ENCODE measurements at regions not wholly inside any gene's neighbourhood (a gene's known extent, or its start where the extent isn't known, plus 50 kb on each side); places are given as distances from the start of the nearest gene placed in this dataset.
"Not testable (repeated sequence)": the region's sequence is repeated elsewhere in the genome, so short reads cannot be mapped to it uniquely, and the experiment has no call there.

DNA sequence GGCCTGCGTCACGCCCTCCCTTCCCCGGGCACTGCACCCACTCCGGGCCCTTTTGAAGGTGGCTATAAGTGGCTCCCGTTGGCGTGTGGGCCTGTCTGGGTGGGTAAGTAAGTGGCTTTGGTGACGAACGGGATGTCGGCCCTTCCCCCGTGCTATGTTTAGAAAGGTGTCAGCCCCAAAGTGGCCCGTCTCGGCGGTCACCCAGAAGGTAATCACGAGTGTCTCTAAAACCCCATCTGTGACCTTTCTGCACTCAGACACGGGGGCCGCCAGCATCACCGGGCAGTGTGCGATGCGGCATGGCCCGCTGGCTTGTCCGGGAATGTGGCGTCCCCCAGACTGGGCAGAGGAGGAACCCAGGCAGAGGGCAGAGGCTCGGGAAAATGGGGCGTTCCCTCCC lies 88.2 kb downstream of the IRX5 start:
- H3K9me2 ChIP-seq (replicated peaks; ENCODE audit: insufficient read depth) = no peaks in the 10 kb centered on the region
- no peak overlapping the region for H3K27ac ChIP-seq
- no peak overlapping the region for H2AFZ ChIP-seq
- no peaks in the 10 kb centered on the region for H3K4me1 ChIP-seq (ENCODE audit: insufficient read depth)
- H3K4me3 ChIP-seq = no peak overlapping the region
- no peak for TF ChIP-seq EZH2phosphoT487 (IDR thresholded peaks at IDR 0.05; ENCODE audit: low read depth, severe bottlenecking, unreplicated experiment)
- TF ChIP-seq, protein P1, sequence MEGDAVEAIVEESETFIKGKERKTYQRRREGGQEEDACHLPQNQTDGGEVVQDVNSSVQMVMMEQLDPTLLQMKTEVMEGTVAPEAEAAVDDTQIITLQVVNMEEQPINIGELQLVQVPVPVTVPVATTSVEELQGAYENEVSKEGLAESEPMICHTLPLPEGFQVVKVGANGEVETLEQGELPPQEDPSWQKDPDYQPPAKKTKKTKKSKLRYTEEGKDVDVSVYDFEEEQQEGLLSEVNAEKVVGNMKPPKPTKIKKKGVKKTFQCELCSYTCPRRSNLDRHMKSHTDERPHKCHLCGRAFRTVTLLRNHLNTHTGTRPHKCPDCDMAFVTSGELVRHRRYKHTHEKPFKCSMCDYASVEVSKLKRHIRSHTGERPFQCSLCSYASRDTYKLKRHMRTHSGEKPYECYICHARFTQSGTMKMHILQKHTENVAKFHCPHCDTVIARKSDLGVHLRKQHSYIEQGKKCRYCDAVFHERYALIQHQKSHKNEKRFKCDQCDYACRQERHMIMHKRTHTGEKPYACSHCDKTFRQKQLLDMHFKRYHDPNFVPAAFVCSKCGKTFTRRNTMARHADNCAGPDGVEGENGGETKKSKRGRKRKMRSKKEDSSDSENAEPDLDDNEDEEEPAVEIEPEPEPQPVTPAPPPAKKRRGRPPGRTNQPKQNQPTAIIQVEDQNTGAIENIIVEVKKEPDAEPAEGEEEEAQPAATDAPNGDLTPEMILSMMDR (IDR thresholded peaks at IDR 0.05; ENCODE audit: poor library complexity) = no peak
- no peak for TF ChIP-seq EZH2 (IDR thresholded peaks at IDR 0.05; ENCODE audit: borderline replicate concordance)
- no peaks in the 10 kb centered on the region for H4K20me1 ChIP-seq (ENCODE audit: insufficient read depth, poor library complexity, severe bottlenecking)
- no peak overlapping the region for H3K4me2 ChIP-seq
- no peaks in the 10 kb centered on the region for H3K36me3 ChIP-seq (replicated peaks; ENCODE audit: insufficient read depth, low read depth)
- H3K27me3 ChIP-seq = no peaks in the 10 kb centered on the region
- no peak for DNase-seq (ENCODE audit: low spot score)
- no peaks in the 10 kb centered on the region for H3K9me3 ChIP-seq (ENCODE audit: low read depth)
- 97% methylated on average over 24 of the region's 24 CpGs for WGBS (ENCODE audit: low lambda C conversion rate, missing lambda C conversion rate)
- no peaks in the 10 kb centered on the region for H3K79me2 ChIP-seq

DNA sequence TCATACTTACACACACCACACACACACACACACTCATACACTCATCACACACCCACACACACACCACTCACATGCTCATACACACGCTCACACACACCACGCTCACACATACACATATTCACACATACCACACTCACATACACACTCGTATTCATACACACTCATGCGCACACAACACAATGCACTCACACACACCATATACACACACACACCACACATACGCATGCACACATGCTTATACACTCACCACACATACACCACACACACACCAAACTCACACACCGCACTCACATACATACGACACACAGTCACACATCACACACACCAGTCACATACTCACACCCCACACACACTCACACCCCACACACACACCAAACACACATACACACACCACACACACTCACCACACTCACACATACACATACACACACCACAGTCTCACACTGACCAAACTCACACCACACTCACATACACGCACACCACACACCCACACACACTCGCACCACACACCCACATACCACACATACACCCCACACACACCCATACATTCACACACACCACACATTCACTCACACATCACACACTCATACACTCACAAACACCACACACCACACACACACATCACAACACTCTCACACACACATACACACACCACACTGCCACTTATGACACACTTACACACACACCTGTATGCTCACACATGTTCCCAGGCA lies 88.9 kb downstream of the IRX5 start:
- H2AFZ ChIP-seq = no peak overlapping the region
- H4K20me1 ChIP-seq (ENCODE audit: insufficient read depth, poor library complexity, severe bottlenecking) = no peaks in the 10 kb centered on the region
- H3K9me2 ChIP-seq (replicated peaks; ENCODE audit: insufficient read depth) = no peaks in the 10 kb centered on the region
- no peaks in the 10 kb centered on the region for H3K79me2 ChIP-seq
- no peak for DNase-seq (ENCODE audit: low spot score)
- no peaks in the 10 kb centered on the region for H3K9me3 ChIP-seq (ENCODE audit: low read depth)
- no peak overlapping the region for H3K4me3 ChIP-seq
- no peaks in the 10 kb centered on the region for H3K36me3 ChIP-seq (replicated peaks; ENCODE audit: insufficient read depth, low read depth)
- 97% methylated on average over 9 of the region's 9 CpGs for WGBS (ENCODE audit: low lambda C conversion rate, missing lambda C conversion rate)
- H3K27ac ChIP-seq = no peak overlapping the region
- no peak overlapping the region for H3K4me2 ChIP-seq
- TF ChIP-seq EZH2 (IDR thresholded peaks at IDR 0.05; ENCODE audit: borderline replicate concordance) = no peak
- TF ChIP-seq, protein P1 (IDR thresholded peaks at IDR 0.05; ENCODE audit: poor library complexity) = no peak
- no peak for TF ChIP-seq EZH2phosphoT487 (IDR thresholded peaks at IDR 0.05; ENCODE audit: low read depth, severe bottlenecking, unreplicated experiment)
- no peaks in the 10 kb centered on the region for H3K27me3 ChIP-seq
- no peaks in the 10 kb centered on the region for H3K4me1 ChIP-seq (ENCODE audit: insufficient read depth)

DNA sequence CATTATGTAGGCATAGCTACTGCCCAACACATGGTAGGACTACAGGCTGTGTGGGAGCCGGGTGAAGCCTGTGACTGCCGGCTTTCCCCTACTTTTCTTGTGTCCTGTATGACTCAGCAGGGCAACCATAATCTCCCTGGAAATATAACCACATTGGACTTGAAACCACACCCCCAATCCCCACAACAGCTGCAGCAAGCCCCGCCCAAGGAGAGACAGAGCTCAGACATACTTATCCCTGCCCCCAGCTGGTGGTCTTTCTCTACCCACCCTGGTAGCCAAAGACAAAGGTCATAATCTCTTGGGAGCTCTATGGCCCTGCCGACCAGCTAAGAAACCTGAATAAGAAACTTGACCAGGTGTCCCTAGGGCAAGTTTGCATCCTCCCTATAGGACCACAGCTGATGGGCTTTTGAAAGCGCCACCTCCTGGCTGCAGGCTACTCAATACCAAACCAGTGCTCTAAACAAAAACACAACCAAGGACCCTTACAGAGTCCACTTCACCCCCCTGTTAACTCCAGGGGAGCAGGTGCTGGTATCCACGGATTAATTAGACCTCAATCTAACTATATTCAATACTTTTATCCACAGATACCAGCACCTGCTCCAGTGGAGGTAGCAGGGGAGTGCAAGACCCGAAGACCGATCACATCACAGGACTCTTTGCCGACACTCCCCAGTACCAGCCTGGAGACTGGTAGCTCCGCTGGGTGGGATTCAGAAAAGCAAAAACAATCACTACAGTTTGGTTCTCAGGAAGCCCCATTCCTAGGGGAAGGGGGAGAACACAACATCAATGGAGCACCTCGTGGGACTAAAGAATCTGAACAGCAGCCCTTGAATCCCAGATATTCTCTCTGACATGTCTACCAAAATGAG lies 91.2 kb downstream of the IRX5 start:
- H3K4me1 ChIP-seq (ENCODE audit: insufficient read depth) = no peaks in the 10 kb centered on the region
- peak; percentile 65 for DNase-seq (ENCODE audit: low spot score)
- no peaks in the 10 kb centered on the region for H4K20me1 ChIP-seq (ENCODE audit: insufficient read depth, poor library complexity, severe bottlenecking)
- no peak overlapping the region for H2AFZ ChIP-seq
- no peaks in the 10 kb centered on the region for H3K9me3 ChIP-seq (ENCODE audit: low read depth)
- TF ChIP-seq, protein P1 (IDR thresholded peaks at IDR 0.05; ENCODE audit: poor library complexity) = peak; percentile 19
- no peak for TF ChIP-seq EZH2phosphoT487 (IDR thresholded peaks at IDR 0.05; ENCODE audit: low read depth, severe bottlenecking, unreplicated experiment)
- no peak for TF ChIP-seq EZH2 (IDR thresholded peaks at IDR 0.05; ENCODE audit: borderline replicate concordance)
- H3K36me3 ChIP-seq (replicated peaks; ENCODE audit: insufficient read depth, low read depth) = no peaks in the 10 kb centered on the region
- no peak overlapping the region for H3K4me3 ChIP-seq
- 61% methylated on average over 11 of the region's 11 CpGs for WGBS (ENCODE audit: low lambda C conversion rate, missing lambda C conversion rate)
- H3K9me2 ChIP-seq (replicated peaks; ENCODE audit: insufficient read depth) = no peaks in the 10 kb centered on the region
- no peaks in the 10 kb centered on the region for H3K79me2 ChIP-seq
- no peaks in the 10 kb centered on the region for H3K27me3 ChIP-seq
- H3K4me2 ChIP-seq = no peak overlapping the region
- no peak overlapping the region for H3K27ac ChIP-seq

DNA sequence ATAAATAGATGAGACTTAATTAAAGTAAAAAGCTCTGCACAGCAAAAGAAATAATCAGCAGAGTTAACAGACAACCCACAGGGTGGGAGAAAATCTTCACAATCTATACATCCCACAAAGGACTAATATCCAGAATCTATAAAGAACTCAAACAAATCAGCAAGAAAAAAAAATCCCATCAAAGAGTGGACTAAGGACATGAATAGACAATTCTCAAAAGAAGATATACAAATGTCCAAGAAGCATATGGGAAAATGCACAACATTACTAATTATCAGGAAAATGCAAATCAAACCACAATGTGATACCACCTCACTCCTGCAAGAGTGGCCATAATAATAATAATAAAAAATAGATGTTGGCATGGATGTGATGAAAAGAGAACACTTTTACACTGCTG lies 96.6 kb downstream of the IRX5 start:
- not testable (repeated sequence) for H3K27ac ChIP-seq; H3K4me1 ChIP-seq (ENCODE audit: insufficient read depth); H3K79me2 ChIP-seq; DNase-seq (ENCODE audit: low spot score); H3K4me2 ChIP-seq; H3K27me3 ChIP-seq; H3K9me3 ChIP-seq (ENCODE audit: low read depth); H3K4me3 ChIP-seq; H3K36me3 ChIP-seq (replicated peaks; ENCODE audit: insufficient read depth, low read depth); H3K9me2 ChIP-seq (replicated peaks; ENCODE audit: insufficient read depth); H2AFZ ChIP-seq; H4K20me1 ChIP-seq (ENCODE audit: insufficient read depth, poor library complexity, severe bottlenecking)
